A549 (cell line): ENCODE measurements at regions not wholly inside any gene's neighbourhood (a gene's known extent, or its start where the extent isn't known, plus 50 kb on each side); places are given as distances from the start of the nearest gene placed in this dataset.

Experiments used
- ATAC-seq, 2 experiments: fragments of 200-7000 bp in 1 of 2; fragments of >200 bp in 1 of 2; cut with Nextera tagmentation in 1 of 2; cut with Tn5 transposase in 1 of 2; 3 replicates each; pipeline versions ENCODE4 v1.8.0 to v1.9.1; 2018 to 2020; ENCODE audit warnings: mild to moderate bottlenecking in 1 of 2, moderate library complexity in 1 of 2
- CTCF ChIA-PET: fragments of 300-600 bp; sonication (Branson Sonifier 250); formaldehyde crosslinking; extraction: SDS; loops from one replicate; lab custom pipeline; 2021; ENCODE audit warnings: antibody characterized with exemption, inconsistent platforms; lab: Yijun Ruan, JAX
- POLR2A ChIA-PET: fragments of 350-600 bp; formaldehyde crosslinking; extraction: SDS; loops from one replicate; lab custom pipeline; 2021; ENCODE audit warnings: antibody characterized with exemption, inconsistent platforms; lab: Yijun Ruan, JAX
- DNase-seq, 2 experiments: peaks; one replicate each; pipeline versions ENCODE4 v3.0.0 to v3.0.0-alpha.2; 2011 to 2016; ENCODE audit warnings: low read depth in 1 of 2, low spot score in 1 of 2
- FAIRE-seq: peaks from 2 replicates; lab custom pipeline; 2011; peaks lifted over from hg19 to GRCh38; lab: Jason Lieb, UNC
- H3K27ac ChIP-seq, 2 experiments: fragments of >200 bp; sonication (Bioruptor Twin); formaldehyde crosslinking; 3 replicates each; pipeline ENCODE4 v1.5.1; 2016 to 2017
- H3K4me1 ChIP-seq: fragments of >200 bp; sonication (Bioruptor Twin); formaldehyde crosslinking; 3 replicates; pipeline ENCODE4 v1.6.1; 2016
- H3K4me2 ChIP-seq: fragments of >200 bp; sonication (Bioruptor Twin); formaldehyde crosslinking; 3 replicates; pipeline ENCODE4 v1.6.1; 2016
- H3K4me3 ChIP-seq: fragments of >200 bp; sonication (Bioruptor Twin); formaldehyde crosslinking; 3 replicates; pipeline ENCODE4 v1.5.1; 2016
- H3K9me3 ChIP-seq: fragments of >200 bp; sonication (Bioruptor Twin); formaldehyde crosslinking; 3 replicates; pipeline ENCODE4 v1.6.1; 2016
- CBX8 ChIP-seq: fragments of 200-600 bp; sonication (generic); IDR thresholded peaks from 2 replicates; pipeline ENCODE4 v1.6.1; 2016
- CEBPB ChIP-seq, 2 experiments: fragments of >200 bp in 1 of 2; sonication (Bioruptor Twin) in 1 of 2; formaldehyde crosslinking in 1 of 2; IDR thresholded peaks; 2 replicates each; pipeline ENCODE4 v1.6.1; 2012 to 2016
- CHD2 ChIP-seq: fragments of 150-350 bp; IDR thresholded peaks from 2 replicates; pipeline ENCODE4 v1.6.1; 2014; ENCODE audit warnings: low read length; ENCODE audit not compliant: partially characterized antibody
- EP300 ChIP-seq, 2 experiments: fragments of >200 bp; sonication (Bioruptor Twin); formaldehyde crosslinking; IDR thresholded peaks; 2 replicates in 1 of 2; 3 replicates in 1 of 2; pipeline ENCODE4 v1.6.1; 2016 to 2017
- HEYL ChIP-seq: fragments of 250-450 bp; sonication (Bioruptor Pico); IDR thresholded peaks from 2 replicates; pipeline ENCODE4 v1.8.0; 2021; ENCODE audit warnings: mild to moderate bottlenecking, moderate library complexity
- HOXA7 ChIP-seq: fragments of 250-450 bp; sonication (Bioruptor Pico); IDR thresholded peaks from 2 replicates; pipeline ENCODE4 v1.5.0; 2020; ENCODE audit warnings: mild to moderate bottlenecking, moderate library complexity
- HOXB13 ChIP-seq: fragments of 250-450 bp; sonication (Bioruptor Pico); IDR thresholded peaks from 2 replicates; pipeline ENCODE4 v1.5.0; 2020; ENCODE audit warnings: low read depth, mild to moderate bottlenecking, moderate library complexity
- HOXB5 ChIP-seq: fragments of 250-450 bp; sonication (Bioruptor Pico); IDR thresholded peaks from 2 replicates; pipeline ENCODE4 v1.5.0; 2020; ENCODE audit warnings: mild to moderate bottlenecking, moderate library complexity
- JUNB ChIP-seq: fragments of >200 bp; sonication (Bioruptor Twin); formaldehyde crosslinking; IDR thresholded peaks from 2 replicates; pipeline ENCODE4 v1.6.1; 2016
- KDM1A ChIP-seq: fragments of 200-600 bp; sonication (generic); IDR thresholded peaks from 2 replicates; pipeline ENCODE4 v1.6.1; 2016; ENCODE audit warnings: low read depth, mild to moderate bottlenecking
- MAX ChIP-seq: IDR thresholded peaks from 2 replicates; pipeline ENCODE4 v1.6.1; 2012
- PHF8 ChIP-seq: fragments of 200-600 bp; sonication (generic); IDR thresholded peaks from 2 replicates; pipeline ENCODE4 v1.6.1; 2016; ENCODE audit warnings: low read depth, mild to moderate bottlenecking, antibody characterized with exemption, moderate library complexity, borderline replicate concordance
- POLR2A ChIP-seq: IDR thresholded peaks from 2 replicates; pipeline ENCODE4 v1.6.1; 2012; ENCODE audit warnings: mild to moderate bottlenecking, low read length
- RARB ChIP-seq: fragments of 250-450 bp; sonication (Bioruptor Pico); IDR thresholded peaks from 2 replicates; pipeline ENCODE4 v1.8.0; 2021; ENCODE audit warnings: mild to moderate bottlenecking, moderate library complexity
- REST ChIP-seq: fragments of 200-600 bp; sonication (generic); IDR thresholded peaks from 2 replicates; pipeline ENCODE4 v1.6.1; 2016; ENCODE audit warnings: antibody characterized with exemption, mild to moderate bottlenecking, moderate library complexity
- RNF2 ChIP-seq: fragments of 200-600 bp; sonication (generic); IDR thresholded peaks from 2 replicates; pipeline ENCODE4 v1.6.1; 2016; ENCODE audit warnings: low read depth, mild to moderate bottlenecking, antibody characterized with exemption, moderate library complexity, borderline replicate concordance
- SMC3 ChIP-seq: fragments of >200 bp; sonication (Bioruptor Twin); formaldehyde crosslinking; IDR thresholded peaks from 3 replicates; pipeline ENCODE4 v1.6.1; 2018; ENCODE audit warnings: inconsistent platforms
- TFCP2L1 ChIP-seq: fragments of 250-450 bp; sonication (Bioruptor Pico); IDR thresholded peaks from 2 replicates; pipeline ENCODE4 v1.5.0; 2021; ENCODE audit warnings: mild to moderate bottlenecking
- ZC3H11A ChIP-seq: fragments of 450-650 bp; IDR thresholded peaks from 2 replicates; pipeline ENCODE4 v1.6.1; 2014; ENCODE audit warnings: antibody characterized with exemption, mild to moderate bottlenecking
- ZSCAN20 ChIP-seq: fragments of 250-450 bp; sonication (Bioruptor Pico); IDR thresholded peaks from 2 replicates; pipeline ENCODE4 v1.8.0; 2022; ENCODE audit warnings: mild to moderate bottlenecking, moderate library complexity
- WGBS: methylation state at CpG from one replicate; pipeline ENCODE4 v1.1.6; 2017; ENCODE audit errors: missing lambda C conversion rate; 5-methylcytosine and 5-hydroxymethylcytosine counted together
- TF ChIP-seq, protein P1 (sequence below): IDR thresholded peaks from 2 replicates; pipeline ENCODE4 v1.6.1; 2012; ENCODE audit warnings: low read depth, borderline replicate concordance
- TF ChIP-seq, protein P2 (sequence below): fragments of >200 bp; sonication (Bioruptor Twin); formaldehyde crosslinking; IDR thresholded peaks from 3 replicates; pipeline ENCODE4 v1.6.1; 2016
- TF ChIP-seq, protein P3 (sequence below): fragments of 450-650 bp; IDR thresholded peaks from 2 replicates; pipeline ENCODE4 v1.6.1; 2014; ENCODE audit warnings: antibody characterized with exemption
- TF ChIP-seq, protein P4 (sequence below): fragments of 250-450 bp; sonication (Bioruptor Pico); IDR thresholded peaks from 2 replicates; pipeline ENCODE4 v1.5.0; 2020; ENCODE audit warnings: low read depth, mild to moderate bottlenecking, moderate library complexity

DNA sequence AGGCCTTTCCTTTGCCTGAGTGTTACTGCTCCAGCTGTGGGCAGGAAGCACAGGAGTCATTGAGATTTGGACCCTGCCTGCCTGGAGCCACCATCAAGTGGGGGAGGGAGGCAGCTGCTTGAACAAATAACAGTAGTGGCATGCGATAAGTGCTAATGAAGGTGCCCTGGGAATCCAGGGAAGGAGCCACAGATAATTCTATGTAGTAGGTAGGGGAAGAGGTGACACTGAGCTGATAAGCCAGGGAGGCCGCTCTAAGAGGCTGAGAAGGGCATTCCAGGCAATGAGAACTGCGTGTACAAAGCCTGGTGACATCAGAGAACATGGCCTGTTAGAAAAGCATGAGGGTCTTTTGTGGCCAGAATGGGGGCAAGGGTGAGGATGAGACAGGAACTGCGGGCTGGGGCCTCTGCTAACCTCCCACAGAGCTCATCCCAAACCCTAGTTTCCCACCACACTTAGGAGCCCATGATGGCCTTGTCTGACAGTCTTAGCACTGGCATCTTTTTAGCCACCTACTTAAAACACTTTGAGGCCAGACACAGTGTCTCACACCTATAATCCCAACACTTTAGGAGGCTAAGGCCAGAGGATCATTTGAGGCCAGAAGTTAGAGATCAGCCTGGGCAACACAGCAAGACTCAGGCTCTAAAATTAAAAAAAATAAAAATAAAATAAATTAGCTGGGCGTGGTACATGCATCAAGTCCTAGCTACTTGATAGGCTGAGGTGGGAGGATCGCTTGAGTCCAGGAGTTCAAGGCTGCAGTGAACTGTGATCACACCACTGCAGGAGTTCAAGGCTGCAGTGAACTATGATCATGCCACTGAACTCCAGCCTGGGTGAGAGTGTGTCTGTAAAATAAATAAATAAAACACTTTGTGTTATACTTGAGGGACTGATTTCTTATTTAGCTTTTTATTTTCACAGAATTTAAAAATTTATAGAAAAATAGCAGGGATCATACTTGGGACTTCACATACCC lies 58.9 kb downstream of the TET3 start (continued):
- TF ChIP-seq REST (no peak), RARB (CRISPR knock-in tag) (no peak), KDM1A (no peak), HOXA7 (CRISPR knock-in tag) (no peak), SMC3 (no peak), ZSCAN20 (no peak), ZC3H11A (no peak), HOXB13 (CRISPR knock-in tag) (no peak)

DNA sequence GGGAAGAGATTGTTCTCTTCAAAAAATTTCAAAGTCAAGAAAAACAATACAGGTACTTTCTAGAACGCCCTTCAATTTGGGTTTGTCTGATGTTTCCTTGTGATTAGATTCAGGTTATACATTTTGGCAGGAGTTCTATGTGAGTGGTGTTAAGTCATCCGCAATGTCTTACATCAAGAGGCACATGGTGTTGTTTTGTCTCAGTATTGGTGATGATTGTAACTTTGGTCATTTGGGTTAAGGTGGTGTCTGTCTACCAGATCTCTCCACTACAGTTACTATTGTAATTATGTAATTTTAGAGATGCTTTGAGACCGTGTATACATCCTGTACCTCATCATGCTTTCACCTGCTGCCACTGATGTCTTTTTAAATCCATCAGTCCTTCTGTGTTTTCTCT lies 60.3 kb downstream of the TET3 start:
- no peak for DNase-seq
- no peak for FAIRE-seq
- ATAC-seq = no peak
- Histone ChIP-seq H3K9me3 (no peaks in the 10 kb centered on the region), H3K27ac (no peak overlapping the region), H3K4me2 (no peak overlapping the region), H3K4me1 (no peaks in the 10 kb centered on the region), H3K4me3 (no peak overlapping the region)
- POLR2A ChIA-PET = no interaction called here
- CTCF ChIA-PET = interaction anchor here (0.7 to 1.8 kb wide), 2 partner anchors 19 to 221 kb away, joined by 3 to 4 read pairs; no protein-coding TSS in a partner anchor
- WGBS = 85% methylated on average over 3 of the region's 3 CpGs
- TF ChIP-seq POLR2A = no peak
- TF ChIP-seq, protein P1, sequence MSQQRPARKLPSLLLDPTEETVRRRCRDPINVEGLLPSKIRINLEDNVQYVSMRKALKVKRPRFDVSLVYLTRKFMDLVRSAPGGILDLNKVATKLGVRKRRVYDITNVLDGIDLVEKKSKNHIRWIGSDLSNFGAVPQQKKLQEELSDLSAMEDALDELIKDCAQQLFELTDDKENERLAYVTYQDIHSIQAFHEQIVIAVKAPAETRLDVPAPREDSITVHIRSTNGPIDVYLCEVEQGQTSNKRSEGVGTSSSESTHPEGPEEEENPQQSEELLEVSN = no peak
- TF ChIP-seq CEBPB (IDR thresholded peaks at IDR 0.05) = no peak
- no peak for TF ChIP-seq RARB (CRISPR knock-in tag)
- no peak for TF ChIP-seq ZSCAN20

DNA sequence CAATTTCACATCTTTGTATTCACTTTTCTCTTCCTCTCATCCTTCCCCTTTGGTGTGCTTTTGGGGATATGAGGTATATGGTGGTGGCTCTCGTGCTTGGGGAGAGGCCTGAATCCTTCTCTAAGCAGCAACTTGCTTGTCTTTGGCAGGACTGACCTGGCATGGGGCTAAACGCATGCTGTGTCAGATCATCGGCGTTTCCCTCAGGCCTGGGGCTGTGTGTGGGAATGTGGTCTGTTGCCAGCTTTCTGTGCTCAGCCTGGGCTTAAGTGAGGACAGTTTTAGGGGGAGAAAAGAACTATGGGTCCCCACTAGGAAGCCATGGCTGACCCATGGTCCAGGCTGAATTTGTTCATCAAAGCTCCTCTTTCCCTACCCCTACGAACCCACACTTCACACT lies 60.7 kb downstream of the TET3 start:
- H3K4me2 ChIP-seq = no peak overlapping the region
- H3K4me1 ChIP-seq = no peaks in the 10 kb centered on the region
- ChIA-PET CTCF (interaction anchor here (0.7 to 1.8 kb wide), 2 partner anchors 19 to 222 kb away, joined by 3 to 4 read pairs; no protein-coding TSS in a partner anchor), POLR2A (no interaction called here)
- H3K27ac ChIP-seq = no peak overlapping the region
- H3K4me3 ChIP-seq = no peak overlapping the region
- ATAC-seq = no peak
- H3K9me3 ChIP-seq = no peaks in the 10 kb centered on the region
- TF ChIP-seq CHD2 (no peak), MAX (no peak), EP300 (IDR thresholded peaks at IDR 0.05) (no peak), SMC3 (no peak), JUNB (no peak), HOXB5 (CRISPR knock-in tag) (no peak), RARB (CRISPR knock-in tag) (no peak), TFCP2L1 (CRISPR knock-in tag) (no peak), RNF2 (no peak), HEYL (CRISPR knock-in tag) (no peak), CBX8 (no peak), PHF8 (no peak)
- TF ChIP-seq, protein P2, sequence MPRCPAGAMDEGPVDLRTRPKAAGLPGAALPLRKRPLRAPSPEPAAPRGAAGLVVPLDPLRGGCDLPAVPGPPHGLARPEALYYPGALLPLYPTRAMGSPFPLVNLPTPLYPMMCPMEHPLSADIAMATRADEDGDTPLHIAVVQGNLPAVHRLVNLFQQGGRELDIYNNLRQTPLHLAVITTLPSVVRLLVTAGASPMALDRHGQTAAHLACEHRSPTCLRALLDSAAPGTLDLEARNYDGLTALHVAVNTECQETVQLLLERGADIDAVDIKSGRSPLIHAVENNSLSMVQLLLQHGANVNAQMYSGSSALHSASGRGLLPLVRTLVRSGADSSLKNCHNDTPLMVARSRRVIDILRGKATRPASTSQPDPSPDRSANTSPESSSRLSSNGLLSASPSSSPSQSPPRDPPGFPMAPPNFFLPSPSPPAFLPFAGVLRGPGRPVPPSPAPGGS = no peak
- TF ChIP-seq, protein P3, sequence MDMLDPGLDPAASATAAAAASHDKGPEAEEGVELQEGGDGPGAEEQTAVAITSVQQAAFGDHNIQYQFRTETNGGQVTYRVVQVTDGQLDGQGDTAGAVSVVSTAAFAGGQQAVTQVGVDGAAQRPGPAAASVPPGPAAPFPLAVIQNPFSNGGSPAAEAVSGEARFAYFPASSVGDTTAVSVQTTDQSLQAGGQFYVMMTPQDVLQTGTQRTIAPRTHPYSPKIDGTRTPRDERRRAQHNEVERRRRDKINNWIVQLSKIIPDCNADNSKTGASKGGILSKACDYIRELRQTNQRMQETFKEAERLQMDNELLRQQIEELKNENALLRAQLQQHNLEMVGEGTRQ = no peak
- TF ChIP-seq, protein P4, sequence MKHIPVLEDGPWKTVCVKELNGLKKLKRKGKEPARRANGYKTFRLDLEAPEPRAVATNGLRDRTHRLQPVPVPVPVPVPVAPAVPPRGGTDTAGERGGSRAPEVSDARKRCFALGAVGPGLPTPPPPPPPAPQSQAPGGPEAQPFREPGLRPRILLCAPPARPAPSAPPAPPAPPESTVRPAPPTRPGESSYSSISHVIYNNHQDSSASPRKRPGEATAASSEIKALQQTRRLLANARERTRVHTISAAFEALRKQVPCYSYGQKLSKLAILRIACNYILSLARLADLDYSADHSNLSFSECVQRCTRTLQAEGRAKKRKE (CRISPR knock-in tag) = no peak
- DNase-seq = no peak
- 90% methylated on average over 5 of the region's 5 CpGs for WGBS
- FAIRE-seq = no peak
